Activated T-cell treated with anti-CD3 and anti-CD28 coated beads, Interleukin-2, amount 50 U/mL, for 48 hours (primary cell): ENCODE measurements at regions not wholly inside any gene's neighbourhood (a gene's known extent, or its start where the extent isn't known, plus 50 kb on each side); places are given as distances from the start of the nearest gene placed in this dataset.
"Not testable (repeated sequence)": the region's sequence is repeated elsewhere in the genome, so short reads cannot be mapped to it uniquely, and the experiment has no call there.

ENCODE experiments used
- DNase-seq, 2 experiments: peaks; one replicate each; pipeline ENCODE4 v3.0.0-alpha.2; 2020

- DNase-seq, result not testable (repeated sequence)
These were observed 76.8 kb upstream of the ATP8B1 start for GRCh38 chr18:57879924-57880323.

- DNase-seq, result no peak
These were observed 66.1 kb upstream of the ATP8B1 start for GRCh38 chr18:57869221-57869620.

DNA sequence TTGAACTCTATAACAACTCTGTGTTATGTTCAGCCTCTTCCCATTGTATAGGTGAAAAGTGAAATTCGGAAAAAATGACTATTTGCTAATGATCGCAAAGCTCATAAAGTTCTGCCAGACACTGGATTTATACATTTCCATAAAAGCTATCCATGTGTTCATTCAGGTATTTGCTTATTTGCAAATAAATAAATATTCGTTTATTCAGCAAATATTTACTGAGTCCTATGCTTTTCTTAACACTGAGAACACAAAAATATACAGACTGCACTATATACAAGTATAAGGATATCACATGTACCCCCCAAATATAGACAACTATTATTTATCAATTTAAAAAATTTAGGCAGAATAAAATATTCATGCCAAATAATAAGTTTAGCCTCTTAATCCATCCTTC is 63.2 kb upstream of the ATP8B1 start:
- no peak for DNase-seq

GRCh38 chr18:57864615-57865121 is 61.6 kb upstream of the ATP8B1 start:
- no peak for DNase-seq

DNA sequence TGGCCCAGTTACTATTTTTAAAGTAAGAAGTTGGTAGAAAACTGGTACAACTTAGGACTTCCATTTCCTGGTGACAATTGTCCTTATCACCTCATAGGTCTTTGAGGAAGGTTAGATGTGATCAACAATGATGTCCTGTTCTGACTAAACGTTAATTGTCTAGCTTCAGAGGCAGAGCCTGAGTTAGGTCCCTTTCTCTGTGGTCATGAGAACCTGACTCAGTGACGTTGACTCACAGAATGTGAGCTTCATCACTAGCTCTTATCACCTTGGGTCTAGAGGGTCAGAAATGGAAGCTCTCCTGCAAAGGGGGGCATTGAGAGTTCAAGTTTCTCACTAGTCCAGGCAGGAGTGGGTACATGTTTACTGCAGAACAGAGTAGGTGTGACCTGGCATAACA is 60.6 kb upstream of the ATP8B1 start:
- no peak for DNase-seq

DNA sequence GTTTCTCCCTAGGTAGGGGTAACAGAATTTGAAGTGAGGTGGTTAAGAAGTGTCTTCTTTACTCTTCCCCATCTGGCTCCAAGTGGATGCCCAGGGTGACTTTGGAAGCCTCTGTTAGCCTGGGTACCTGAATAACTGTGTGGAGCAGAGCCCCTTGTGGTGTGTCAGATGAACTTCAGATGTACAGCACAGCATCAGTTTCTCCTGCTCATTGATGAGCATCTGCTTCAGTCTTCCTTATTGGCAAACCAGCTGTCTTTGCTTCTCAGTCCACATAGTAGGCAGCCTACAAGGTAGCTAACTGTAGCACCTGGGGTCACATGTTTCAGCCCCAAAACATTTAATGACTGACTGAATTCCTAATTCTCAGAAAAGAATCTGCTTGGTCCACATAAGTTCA is 56.2 kb upstream of the ATP8B1 start:
- no peak for DNase-seq

DNA sequence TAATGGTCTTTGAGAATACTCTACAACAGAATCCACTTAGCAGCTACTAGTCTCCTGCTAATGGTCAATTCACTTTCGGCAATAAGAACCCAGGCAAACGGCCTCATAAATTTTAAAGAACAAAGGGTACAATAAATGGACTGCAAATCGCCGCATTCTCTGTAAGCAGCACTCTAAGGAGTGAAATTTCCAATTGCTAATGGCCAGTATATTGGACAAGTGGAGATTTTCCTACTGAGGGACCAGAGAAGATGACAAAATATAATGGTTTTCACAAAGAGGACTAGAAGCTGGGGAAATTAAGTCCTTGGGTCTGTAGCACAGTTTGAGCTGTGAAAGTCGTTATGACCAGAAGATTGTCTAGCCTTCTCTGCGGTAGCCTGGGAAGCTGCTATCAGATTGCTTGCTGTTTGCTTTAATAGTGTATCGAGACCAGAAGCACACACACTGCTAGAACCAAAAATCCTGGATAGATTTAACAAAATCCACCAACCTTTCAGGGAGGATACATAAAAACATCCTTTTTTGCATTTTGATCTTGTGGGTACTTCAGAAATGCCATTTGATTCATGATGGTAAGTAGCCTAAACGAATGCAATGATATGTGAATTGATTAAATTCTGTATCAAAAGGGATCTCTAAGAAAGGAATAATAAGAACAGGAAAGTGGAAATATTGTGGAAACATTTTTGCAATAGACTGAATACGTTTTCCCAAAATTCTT is 53.6 kb upstream of the ATP8B1 start:
- DNase-seq, result no peak

DNA sequence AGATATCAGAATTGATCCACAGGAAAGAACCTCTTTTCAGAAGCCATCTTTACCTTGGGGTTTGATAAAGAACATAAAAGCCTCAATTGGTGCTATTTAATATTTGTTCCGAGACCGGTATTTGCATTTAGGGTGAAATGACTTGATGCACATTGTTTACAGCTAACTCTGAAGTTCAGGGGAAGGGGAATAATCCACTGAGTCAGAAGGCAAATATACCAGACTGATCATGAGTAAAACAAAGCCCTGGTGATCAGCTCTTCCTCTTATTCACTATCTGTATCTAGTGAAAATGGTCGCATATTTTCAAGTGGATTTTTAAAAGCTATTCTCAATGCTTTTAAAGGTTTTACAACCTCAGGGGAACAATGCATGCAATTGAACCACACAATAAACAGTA is 53.0 kb upstream of the ATP8B1 start:
- no peak for DNase-seq

DNA sequence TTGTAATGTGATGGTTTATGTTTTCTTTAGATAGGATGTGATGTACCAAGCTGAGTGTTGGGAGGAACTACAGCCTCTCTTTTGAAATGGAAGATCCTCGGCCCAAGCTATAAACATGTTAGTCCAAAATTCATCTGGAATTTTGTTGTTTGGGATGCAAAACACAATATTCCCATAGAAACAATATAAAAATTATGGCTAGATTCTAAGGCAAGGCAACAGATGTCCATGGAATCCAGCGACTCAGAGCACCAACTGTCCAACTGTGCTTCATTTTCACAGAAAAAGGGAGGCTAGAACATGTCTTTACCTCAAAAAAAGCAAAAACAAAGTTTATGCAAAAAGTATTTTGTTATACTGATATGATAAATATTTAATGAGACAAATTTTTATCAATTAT is 52.4 kb upstream of the ATP8B1 start:
- DNase-seq, result no peak

- DNase-seq, result no peak
These were observed 51.6 kb upstream of the ATP8B1 start for GRCh38 chr18:57854726-57855125.

- no peak for DNase-seq
These were observed 50.7 kb upstream of the ATP8B1 start for GRCh38 chr18:57853864-57854263.

DNA sequence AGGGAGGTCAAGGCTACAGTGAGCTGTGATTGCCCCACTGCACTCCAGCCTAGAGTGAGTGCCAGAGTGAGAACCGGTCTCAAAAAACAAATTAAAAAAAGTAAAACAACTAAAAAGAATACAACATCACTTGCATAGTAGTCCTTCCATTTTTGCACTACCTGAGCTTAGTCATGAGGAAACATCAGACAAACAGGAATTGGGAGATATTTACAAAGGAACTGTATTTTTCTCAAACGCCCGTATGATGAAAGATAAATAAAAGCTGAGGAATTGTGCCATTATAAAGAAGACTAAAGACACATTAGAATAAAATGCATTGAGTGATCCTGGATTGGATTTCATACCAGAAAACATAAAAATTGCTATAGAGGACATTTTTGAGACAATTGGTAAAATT is 50.0 kb upstream of the ATP8B1 start:
- no peak for DNase-seq
